ENCODE measurements at regions not wholly inside any gene's neighbourhood (a gene's known extent, or its start where the extent isn't known, plus 50 kb on each side); places are given as distances from the start of the nearest gene placed in this dataset.

DNA sequence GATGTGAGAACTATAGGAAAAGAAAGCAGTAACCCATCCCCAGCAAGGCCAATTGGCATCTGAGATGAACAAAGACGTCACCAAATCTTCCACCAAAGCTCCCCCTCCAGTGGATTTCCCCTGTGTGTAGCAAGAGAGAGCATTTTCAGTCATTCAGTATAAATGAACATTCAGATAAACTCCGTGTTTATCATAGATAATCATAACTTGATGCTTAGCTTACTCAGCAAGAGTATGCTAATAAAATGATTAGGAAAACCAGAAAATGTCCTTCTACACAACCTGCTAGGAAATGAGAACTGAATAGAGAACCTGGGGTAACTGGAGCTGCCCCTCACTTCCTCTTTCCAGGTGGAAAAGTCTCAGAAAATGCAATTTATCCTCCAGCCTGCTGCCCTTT lies 198.0 kb upstream of the CCDC150 start:
- Histone ChIP-seq H3K4me3 (no peak overlapping the region), H3K27me3 (no peaks in the 10 kb centered on the region), H3K4me1 (no peaks in the 10 kb centered on the region), H3K36me3 (no peaks in the 10 kb centered on the region), H3K27ac (no peak overlapping the region), H3K9me3 (no peaks in the 10 kb centered on the region)
- TF ChIP-seq POLR2AphosphoS5 (IDR thresholded peaks at IDR 0.05; ENCODE audit: insufficient read depth in 1 of 2, low read depth in 1 of 2) (no peak), POLR2A (IDR thresholded peaks at IDR 0.05) (no peak)
- TF ChIP-seq, protein P1, sequence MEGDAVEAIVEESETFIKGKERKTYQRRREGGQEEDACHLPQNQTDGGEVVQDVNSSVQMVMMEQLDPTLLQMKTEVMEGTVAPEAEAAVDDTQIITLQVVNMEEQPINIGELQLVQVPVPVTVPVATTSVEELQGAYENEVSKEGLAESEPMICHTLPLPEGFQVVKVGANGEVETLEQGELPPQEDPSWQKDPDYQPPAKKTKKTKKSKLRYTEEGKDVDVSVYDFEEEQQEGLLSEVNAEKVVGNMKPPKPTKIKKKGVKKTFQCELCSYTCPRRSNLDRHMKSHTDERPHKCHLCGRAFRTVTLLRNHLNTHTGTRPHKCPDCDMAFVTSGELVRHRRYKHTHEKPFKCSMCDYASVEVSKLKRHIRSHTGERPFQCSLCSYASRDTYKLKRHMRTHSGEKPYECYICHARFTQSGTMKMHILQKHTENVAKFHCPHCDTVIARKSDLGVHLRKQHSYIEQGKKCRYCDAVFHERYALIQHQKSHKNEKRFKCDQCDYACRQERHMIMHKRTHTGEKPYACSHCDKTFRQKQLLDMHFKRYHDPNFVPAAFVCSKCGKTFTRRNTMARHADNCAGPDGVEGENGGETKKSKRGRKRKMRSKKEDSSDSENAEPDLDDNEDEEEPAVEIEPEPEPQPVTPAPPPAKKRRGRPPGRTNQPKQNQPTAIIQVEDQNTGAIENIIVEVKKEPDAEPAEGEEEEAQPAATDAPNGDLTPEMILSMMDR (IDR thresholded peaks at IDR 0.05) = no peak
- DNase-seq (ENCODE audit: extremely low spot score in 2 of 2) = no peak
- intact Hi-C loops (cut with DNase I) = no loop called here

DNA sequence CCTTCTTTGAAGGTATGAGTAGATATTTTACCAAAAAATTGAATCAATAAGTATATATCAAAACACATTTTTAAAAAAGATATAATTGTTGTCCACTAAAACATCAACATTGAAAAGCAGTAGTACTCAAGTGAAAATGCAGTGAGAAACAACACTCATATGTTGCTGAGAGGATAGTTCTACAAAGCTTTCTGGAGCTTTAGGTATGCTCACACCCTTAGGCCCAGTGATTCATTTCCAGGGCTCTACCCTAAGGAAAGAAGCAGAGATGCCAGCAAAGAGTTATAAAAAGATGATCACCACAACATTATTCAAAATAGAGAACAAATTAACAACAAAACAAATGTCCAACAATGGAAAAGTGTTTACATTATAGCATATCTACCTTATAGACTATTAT lies 197.3 kb upstream of the CCDC150 start:
- Histone ChIP-seq H3K27ac (no peak overlapping the region), H3K36me3 (no peaks in the 10 kb centered on the region), H3K4me3 (no peak overlapping the region), H3K4me1 (no peaks in the 10 kb centered on the region), H3K27me3 (no peaks in the 10 kb centered on the region), H3K9me3 (no peaks in the 10 kb centered on the region)
- TF ChIP-seq POLR2A (IDR thresholded peaks at IDR 0.05) (no peak), POLR2AphosphoS5 (IDR thresholded peaks at IDR 0.05; ENCODE audit: insufficient read depth in 1 of 2, low read depth in 1 of 2) (no peak)
- TF ChIP-seq, protein P1 (IDR thresholded peaks at IDR 0.05) = no peak
- intact Hi-C loops (cut with DNase I) = no loop called here
- no peak for DNase-seq (ENCODE audit: extremely low spot score in 2 of 2)

DNA sequence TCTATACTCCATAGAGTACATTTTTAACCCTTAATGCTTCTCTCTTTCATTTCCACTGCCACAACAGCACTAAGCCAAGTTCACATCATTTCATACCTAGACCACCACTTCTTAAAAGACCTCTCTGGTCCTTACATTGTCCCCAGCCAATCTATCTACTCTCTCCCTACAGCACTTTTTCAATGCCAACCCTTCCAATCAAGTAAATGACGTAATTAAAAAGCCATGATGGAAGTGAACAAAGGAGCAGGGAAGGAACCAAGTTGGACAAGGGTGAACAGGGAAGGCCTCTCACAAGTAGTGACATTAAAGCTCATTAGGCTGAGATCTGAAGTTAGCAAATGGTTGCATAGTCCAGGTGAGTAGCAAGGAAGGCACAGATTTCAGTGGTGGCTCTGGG lies 195.1 kb upstream of the CCDC150 start:
- intact Hi-C loops (cut with DNase I) = no loop called here
- no peaks in the 10 kb centered on the region for H3K36me3 ChIP-seq
- no peak overlapping the region for H3K4me3 ChIP-seq
- H3K27ac ChIP-seq = no peak overlapping the region
- TF ChIP-seq POLR2A (IDR thresholded peaks at IDR 0.05) = no peak
- TF ChIP-seq POLR2AphosphoS5 (IDR thresholded peaks at IDR 0.05; ENCODE audit: insufficient read depth in 1 of 2, low read depth in 1 of 2) = no peak
- TF ChIP-seq, protein P1 (IDR thresholded peaks at IDR 0.05) = no peak
- no peaks in the 10 kb centered on the region for H3K4me1 ChIP-seq
- no peaks in the 10 kb centered on the region for H3K9me3 ChIP-seq
- H3K27me3 ChIP-seq = no peaks in the 10 kb centered on the region
- DNase-seq (ENCODE audit: extremely low spot score in 2 of 2) = no peak

DNA sequence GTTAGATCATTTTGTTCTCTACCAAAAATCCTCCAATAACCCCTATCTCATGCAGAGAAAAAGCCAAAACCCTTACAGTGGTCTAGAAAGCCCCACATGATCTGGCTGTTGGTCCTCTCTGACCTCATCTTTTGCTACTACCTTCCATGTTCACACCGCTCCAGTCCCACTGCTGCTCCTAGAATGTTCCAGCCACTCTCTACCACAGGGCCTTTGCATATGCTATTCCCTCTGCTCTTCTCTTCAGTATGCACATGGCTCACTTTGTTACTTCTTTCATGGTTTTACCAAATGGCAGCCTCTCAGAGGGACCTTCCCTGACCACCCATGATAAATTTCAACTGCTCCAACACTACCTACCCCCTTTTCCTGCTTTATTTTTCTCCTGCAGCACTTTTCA lies 193.5 kb upstream of the CCDC150 start:
- Histone ChIP-seq H3K36me3 (no peaks in the 10 kb centered on the region), H3K27ac (no peak overlapping the region), H3K4me3 (no peak overlapping the region), H3K27me3 (no peaks in the 10 kb centered on the region), H3K4me1 (no peaks in the 10 kb centered on the region), H3K9me3 (no peaks in the 10 kb centered on the region)
- DNase-seq (ENCODE audit: extremely low spot score in 2 of 2) = no peak
- no peak for TF ChIP-seq POLR2A (IDR thresholded peaks at IDR 0.05)
- TF ChIP-seq, protein P1 (IDR thresholded peaks at IDR 0.05) = no peak
- no peak for TF ChIP-seq POLR2AphosphoS5 (IDR thresholded peaks at IDR 0.05; ENCODE audit: insufficient read depth in 1 of 2, low read depth in 1 of 2)
- intact Hi-C loops (cut with DNase I) = no loop called here

DNA sequence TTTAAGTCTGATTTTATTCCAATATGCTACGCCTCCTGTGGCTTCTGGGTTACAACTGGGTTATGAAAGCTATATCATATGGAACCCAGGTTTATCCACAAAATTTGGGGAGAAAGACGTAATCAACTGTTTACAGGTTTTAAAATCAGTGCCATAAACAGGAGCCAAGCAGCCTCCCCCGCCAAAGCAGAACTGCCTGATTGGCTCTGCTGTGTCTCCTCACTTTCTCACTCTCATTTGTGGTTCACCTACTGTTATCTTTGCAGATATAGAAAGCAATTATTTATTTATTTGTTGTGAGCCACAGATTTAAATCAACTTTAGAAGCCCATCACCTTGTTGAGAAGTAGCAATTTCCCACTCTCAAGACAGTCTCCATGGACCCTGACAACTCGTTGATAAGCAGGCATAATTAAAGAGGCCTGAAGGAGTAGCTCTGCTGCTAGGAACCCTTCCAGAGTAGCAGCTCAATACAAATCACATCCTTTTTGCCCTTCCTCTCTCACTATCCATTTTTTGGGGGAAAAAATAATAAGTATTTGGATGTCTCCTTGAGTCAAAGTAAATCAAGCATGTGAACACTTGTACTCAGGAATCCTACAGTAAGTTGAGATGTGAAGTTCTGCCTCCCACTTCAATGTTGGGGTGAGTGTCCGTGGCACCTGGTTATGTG lies 191.0 kb upstream of the CCDC150 start:
- Histone ChIP-seq H3K36me3 (no peaks in the 10 kb centered on the region), H3K27me3 (no peaks in the 10 kb centered on the region), H3K4me1 (no peaks in the 10 kb centered on the region), H3K9me3 (no peaks in the 10 kb centered on the region), H3K4me3 (no peak overlapping the region), H3K27ac (no peak overlapping the region)
- DNase-seq (ENCODE audit: extremely low spot score in 2 of 2) = no peak
- intact Hi-C loops (cut with DNase I) = no loop called here
- TF ChIP-seq, protein P1 (IDR thresholded peaks at IDR 0.05) = no peak
- TF ChIP-seq POLR2A (IDR thresholded peaks at IDR 0.05) = no peak
- TF ChIP-seq POLR2AphosphoS5 (IDR thresholded peaks at IDR 0.05; ENCODE audit: insufficient read depth in 1 of 2, low read depth in 1 of 2) = no peak

All from vagina (tissue), 2 donors.